ENCODE measurements at regions not wholly inside any gene's neighbourhood (a gene's known extent, or its start where the extent isn't known, plus 50 kb on each side); places are given as distances from the start of the nearest gene placed in this dataset.

DNA sequence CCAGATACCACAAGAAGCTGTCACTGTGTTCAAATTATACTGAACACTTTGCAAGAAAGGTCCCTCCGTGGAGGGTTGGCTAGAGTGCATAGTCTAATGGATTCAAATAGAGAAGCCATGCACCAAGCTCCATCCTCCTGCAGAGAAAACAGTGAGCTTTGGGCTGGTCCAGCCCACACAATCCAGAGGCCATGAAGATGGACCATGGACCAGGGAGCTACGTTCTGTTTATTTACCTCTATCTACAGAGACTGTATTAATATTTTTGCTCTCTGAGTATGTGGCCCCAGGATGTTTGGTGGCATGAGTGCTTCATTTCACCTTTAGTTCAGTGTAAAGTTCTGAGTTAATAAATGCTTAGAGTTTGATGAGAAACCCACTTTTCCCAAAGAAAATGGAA, 114.8 kb upstream of the PJA2 start:
- no peak for TF ChIP-seq POLR2A (IDR thresholded peaks at IDR 0.05)
- no peak for TF ChIP-seq EP300 (IDR thresholded peaks at IDR 0.05)

Data from sigmoid colon (tissue), 4 donors.